ENCODE measurements at regions not wholly inside any gene's neighbourhood (a gene's known extent, or its start where the extent isn't known, plus 50 kb on each side); places are given as distances from the start of the nearest gene placed in this dataset.
"Not testable (repeated sequence)": the region's sequence is repeated elsewhere in the genome, so short reads cannot be mapped to it uniquely, and the experiment has no call there.

GRCh38 chr9:13034694-13035002 is 244.8 kb downstream of the MPDZ start:
- DNase-seq (ENCODE audit: low read depth, low spot score), result no peak
- peak overlapping the region; percentile 52 for H3K9ac ChIP-seq (ENCODE audit: insufficient read length)

GRCh38 chr9:13035822-13036221 is 243.7 kb downstream of the MPDZ start:
- Histone ChIP-seq H3K9ac (ENCODE audit: insufficient read length) (no peak overlapping the region), H3K9me3 (ENCODE audit: low read depth, low read length) (no peaks in the 10 kb centered on the region), H3K4me3 (no peak overlapping the region), H3K27ac (no peak overlapping the region), H3K36me3 (ENCODE audit: insufficient read depth, low read length) (no peaks in the 10 kb centered on the region)
- no peak for DNase-seq (ENCODE audit: low read depth, low spot score)
- TF ChIP-seq POLR2AphosphoS5 (IDR thresholded peaks at IDR 0.05; ENCODE audit: borderline replicate concordance, low read depth, low read length), result no peak
- no peak for TF ChIP-seq EZH2 (IDR thresholded peaks at IDR 0.05)
- TF ChIP-seq FOXP2 (optimal IDR thresholded peaks at IDR 0.05; ENCODE audit: control extremely low read depth, extremely low read length, insufficient read depth), result no peak

More at GRCh38 chr9:13034694-13035002, 244.8 kb downstream of the MPDZ start:
- no peak overlapping the region for H3K27ac ChIP-seq
- TF ChIP-seq POLR2AphosphoS5 (IDR thresholded peaks at IDR 0.05; ENCODE audit: borderline replicate concordance, low read depth, low read length), result no peak
- no peak for TF ChIP-seq FOXP2 (optimal IDR thresholded peaks at IDR 0.05; ENCODE audit: control extremely low read depth, extremely low read length, insufficient read depth)
- TF ChIP-seq EZH2 (IDR thresholded peaks at IDR 0.05), result no peak
- no peaks in the 10 kb centered on the region for H3K9me3 ChIP-seq (ENCODE audit: low read depth, low read length)
- H3K36me3 ChIP-seq (ENCODE audit: insufficient read depth, low read length), result no peaks in the 10 kb centered on the region
- peak overlapping the region; percentile 70 for H3K4me3 ChIP-seq

- H3K36me3 ChIP-seq (ENCODE audit: insufficient read depth, low read length); H3K9ac ChIP-seq (ENCODE audit: insufficient read length); H3K4me3 ChIP-seq; H3K9me3 ChIP-seq (ENCODE audit: low read depth, low read length); DNase-seq (ENCODE audit: low read depth, low spot score); H3K27ac ChIP-seq: not testable (repeated sequence)
These were observed 241.7 kb downstream of the MPDZ start for GRCh38 chr9:13037808-13038207.

- no peak overlapping the region for H3K9ac ChIP-seq (ENCODE audit: insufficient read length)
- H3K27ac ChIP-seq, result no peak overlapping the region
- no peak overlapping the region for H3K4me3 ChIP-seq
- TF ChIP-seq EZH2 (IDR thresholded peaks at IDR 0.05), result no peak
- TF ChIP-seq POLR2AphosphoS5 (IDR thresholded peaks at IDR 0.05; ENCODE audit: borderline replicate concordance, low read depth, low read length), result no peak
- no peak for TF ChIP-seq FOXP2 (optimal IDR thresholded peaks at IDR 0.05; ENCODE audit: control extremely low read depth, extremely low read length, insufficient read depth)
- no peaks in the 10 kb centered on the region for H3K36me3 ChIP-seq (ENCODE audit: insufficient read depth, low read length)
- H3K9me3 ChIP-seq (ENCODE audit: low read depth, low read length), result no peaks in the 10 kb centered on the region
- DNase-seq (ENCODE audit: low read depth, low spot score), result no peak
These were observed 231.5 kb downstream of the MPDZ start for GRCh38 chr9:13047827-13048587.

- H3K27ac ChIP-seq, result peak overlapping the region; percentile 82
- H3K36me3 ChIP-seq (ENCODE audit: insufficient read depth, low read length), result no peaks in the 10 kb centered on the region
- H3K4me3 ChIP-seq, result peak overlapping the region; percentile 60
- no peak overlapping the region for H3K9ac ChIP-seq (ENCODE audit: insufficient read length)
- H3K9me3 ChIP-seq (ENCODE audit: low read depth, low read length), result no peaks in the 10 kb centered on the region
- DNase-seq (ENCODE audit: low read depth, low spot score), result peak; percentile 85
- TF ChIP-seq POLR2AphosphoS5 (IDR thresholded peaks at IDR 0.05; ENCODE audit: borderline replicate concordance, low read depth, low read length), result no peak
- TF ChIP-seq EZH2 (IDR thresholded peaks at IDR 0.05), result no peak
- TF ChIP-seq FOXP2 (optimal IDR thresholded peaks at IDR 0.05; ENCODE audit: control extremely low read depth, extremely low read length, insufficient read depth), result no peak
These were observed 230.3 kb downstream of the MPDZ start for GRCh38 chr9:13049223-13049622.

- Histone ChIP-seq H3K4me3 (no peak overlapping the region), H3K36me3 (ENCODE audit: insufficient read depth, low read length) (no peaks in the 10 kb centered on the region), H3K27ac (no peak overlapping the region), H3K9me3 (ENCODE audit: low read depth, low read length) (no peaks in the 10 kb centered on the region), H3K9ac (ENCODE audit: insufficient read length) (no peak overlapping the region)
- no peak for DNase-seq (ENCODE audit: low read depth, low spot score)
- no peak for TF ChIP-seq FOXP2 (optimal IDR thresholded peaks at IDR 0.05; ENCODE audit: control extremely low read depth, extremely low read length, insufficient read depth)
- TF ChIP-seq EZH2 (IDR thresholded peaks at IDR 0.05), result no peak
- no peak for TF ChIP-seq POLR2AphosphoS5 (IDR thresholded peaks at IDR 0.05; ENCODE audit: borderline replicate concordance, low read depth, low read length)
These were observed 226.0 kb downstream of the MPDZ start for GRCh38 chr9:13053504-13053903.

GRCh38 chr9:13054389-13054788 is 225.1 kb downstream of the MPDZ start:
- Histone ChIP-seq H3K9me3 (ENCODE audit: low read depth, low read length) (no peaks in the 10 kb centered on the region), H3K4me3 (no peak overlapping the region), H3K27ac (no peak overlapping the region), H3K36me3 (ENCODE audit: insufficient read depth, low read length) (no peaks in the 10 kb centered on the region), H3K9ac (ENCODE audit: insufficient read length) (no peak overlapping the region)
- TF ChIP-seq POLR2AphosphoS5 (IDR thresholded peaks at IDR 0.05; ENCODE audit: borderline replicate concordance, low read depth, low read length) (no peak), EZH2 (IDR thresholded peaks at IDR 0.05) (no peak)
- no peak for DNase-seq (ENCODE audit: low read depth, low spot score)

All from SK-N-MC (cell line).